ENCODE measurements at regions not wholly inside any gene's neighbourhood (a gene's known extent, or its start where the extent isn't known, plus 50 kb on each side); places are given as distances from the start of the nearest gene placed in this dataset.

DNA sequence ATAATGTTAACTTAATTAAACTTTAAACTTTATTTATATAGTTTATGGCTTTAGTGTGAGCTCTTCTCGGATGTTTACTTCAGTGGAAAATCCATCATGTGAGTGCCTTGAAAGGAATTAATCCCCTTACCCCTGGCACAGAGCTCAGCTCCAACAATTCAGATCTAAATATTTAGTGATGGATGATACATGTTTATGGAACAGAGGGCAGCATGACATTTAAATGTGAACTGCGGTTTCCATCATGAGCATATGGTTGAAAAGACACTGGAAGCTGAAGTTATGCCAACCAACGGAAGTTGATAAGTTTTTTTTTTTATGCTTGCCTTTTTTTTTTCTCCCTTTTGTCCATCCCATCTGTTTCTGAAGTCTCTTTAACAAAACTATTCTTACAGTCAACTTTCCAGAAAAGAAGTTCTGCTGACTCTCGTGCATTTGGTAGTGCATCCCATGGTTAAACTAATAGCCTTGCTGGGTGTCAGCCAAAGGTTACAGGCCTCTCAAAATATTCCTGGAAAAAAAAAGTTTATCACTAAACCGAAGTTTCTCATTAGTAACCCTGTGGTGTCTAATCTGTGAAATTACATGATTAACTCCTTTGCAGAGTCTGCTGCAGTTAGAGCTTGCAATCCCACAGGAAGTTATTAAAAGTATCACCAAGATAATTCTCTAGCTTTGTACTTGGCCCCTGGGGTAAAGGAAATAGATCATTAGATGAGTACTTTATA, 243.9 kb upstream of the TCF21 start:
- no peaks in the 10 kb centered on the region for H3K9me3 ChIP-seq (ENCODE audit: control insufficient read depth in 5 of 5, low read length in 5 of 5)
- H3K27me3 ChIP-seq (ENCODE audit: control insufficient read depth in 5 of 5, insufficient read depth in 4 of 5, low read length in 5 of 5), result no peaks in the 10 kb centered on the region
- H3K36me3 ChIP-seq (ENCODE audit: control insufficient read depth in 5 of 5, insufficient read depth in 5 of 5, low read length in 5 of 5), result no peaks in the 10 kb centered on the region
- no peak overlapping the region for H3K4me3 ChIP-seq (ENCODE audit: low read depth in 1 of 5, low read length in 5 of 5)
- H3K27ac ChIP-seq (ENCODE audit: low read depth, low read length), result no peak overlapping the region
- H3K9ac ChIP-seq (ENCODE audit: low read length in 5 of 5), result no peak overlapping the region
- peaks cover 0 to 4% (median 3%) of the 10 kb centered on the region in 5 donors for H3K4me1 ChIP-seq (ENCODE audit: control insufficient read depth in 5 of 5, insufficient read depth in 5 of 5, low read length in 5 of 5)

GRCh38 chr6:133645966-133646740, 242.8 kb upstream of the TCF21 start:
- Histone ChIP-seq H3K9me3 (ENCODE audit: control insufficient read depth in 5 of 5, low read length in 5 of 5) (no peaks in the 10 kb centered on the region), H3K27me3 (ENCODE audit: control insufficient read depth in 5 of 5, insufficient read depth in 4 of 5, low read length in 5 of 5) (no peaks in the 10 kb centered on the region), H3K4me3 (ENCODE audit: low read depth in 1 of 5, low read length in 5 of 5) (no peak overlapping the region), H3K36me3 (ENCODE audit: control insufficient read depth in 5 of 5, insufficient read depth in 5 of 5, low read length in 5 of 5) (no peaks in the 10 kb centered on the region), H3K27ac (ENCODE audit: low read depth, low read length) (no peak overlapping the region), H3K9ac (ENCODE audit: low read length in 5 of 5) (no peak overlapping the region), H3K4me1 (ENCODE audit: control insufficient read depth in 5 of 5, insufficient read depth in 5 of 5, low read length in 5 of 5) (peaks cover 0 to 4% (median 3%) of the 10 kb centered on the region in 5 donors)

DNA sequence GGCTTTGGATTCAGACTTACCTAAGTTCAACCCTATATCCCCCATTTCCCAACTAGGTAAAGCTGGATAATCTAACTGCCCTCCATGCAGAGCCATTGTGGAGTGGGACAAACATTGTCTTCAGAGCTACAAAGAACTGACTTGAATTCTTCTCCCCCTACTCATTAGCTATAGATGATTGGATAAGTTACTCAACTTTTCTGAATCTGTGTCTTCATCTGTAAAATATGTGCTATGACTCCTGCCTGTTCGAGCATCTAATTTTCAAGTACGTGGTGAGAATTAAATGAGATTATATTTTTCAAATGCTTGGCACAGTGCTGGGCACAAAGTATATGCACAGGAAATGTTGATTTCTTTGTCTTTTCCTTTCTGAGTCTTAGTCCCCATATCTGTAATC, 240.3 kb upstream of the TCF21 start:
- H3K27ac ChIP-seq (ENCODE audit: low read depth, low read length), result no peak overlapping the region
- no peak overlapping the region for H3K9ac ChIP-seq (ENCODE audit: low read length in 5 of 5)

DNA sequence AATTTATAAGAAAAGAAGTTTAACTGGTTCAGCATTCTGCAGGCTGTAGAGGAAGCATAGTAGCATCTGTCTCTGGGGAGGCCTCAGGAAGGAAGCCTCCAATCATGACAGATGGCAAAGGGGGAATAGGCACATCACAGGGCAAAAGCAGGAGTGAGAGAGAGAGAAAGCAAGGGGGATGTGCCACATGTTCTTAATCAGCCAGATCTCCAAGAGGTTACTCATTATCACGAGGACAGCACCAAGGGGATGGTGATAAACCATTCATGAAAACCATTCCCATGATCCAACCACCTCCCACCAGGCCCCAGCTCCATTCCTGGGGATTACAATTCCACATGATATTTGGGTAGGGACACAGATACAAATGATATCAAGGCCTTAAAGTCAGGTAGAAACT, 217.5 kb upstream of the TCF21 start:
- Histone ChIP-seq H3K9ac (ENCODE audit: low read length in 5 of 5) (no peak overlapping the region), H3K4me3 (ENCODE audit: low read depth in 1 of 5, low read length in 5 of 5) (no peak overlapping the region), H3K36me3 (ENCODE audit: control insufficient read depth in 5 of 5, insufficient read depth in 5 of 5, low read length in 5 of 5) (no peaks in the 10 kb centered on the region), H3K27me3 (ENCODE audit: control insufficient read depth in 5 of 5, insufficient read depth in 4 of 5, low read length in 5 of 5) (no peaks in the 10 kb centered on the region), H3K27ac (ENCODE audit: low read depth, low read length) (no peak overlapping the region), H3K4me1 (ENCODE audit: control insufficient read depth in 5 of 5, insufficient read depth in 5 of 5, low read length in 5 of 5) (no peaks in the 10 kb centered on the region), H3K9me3 (ENCODE audit: control insufficient read depth in 5 of 5, low read length in 5 of 5) (no peaks in the 10 kb centered on the region)

More for the DNA sequence above, 240.3 kb upstream of the TCF21 start:
- Histone ChIP-seq H3K9me3 (ENCODE audit: control insufficient read depth in 5 of 5, low read length in 5 of 5) (no peaks in the 10 kb centered on the region), H3K4me1 (ENCODE audit: control insufficient read depth in 5 of 5, insufficient read depth in 5 of 5, low read length in 5 of 5) (peaks cover 0 to 4% (median 3%) of the 10 kb centered on the region in 5 donors), H3K4me3 (ENCODE audit: low read depth in 1 of 5, low read length in 5 of 5) (no peak overlapping the region), H3K36me3 (ENCODE audit: control insufficient read depth in 5 of 5, insufficient read depth in 5 of 5, low read length in 5 of 5) (no peaks in the 10 kb centered on the region), H3K27me3 (ENCODE audit: control insufficient read depth in 5 of 5, insufficient read depth in 4 of 5, low read length in 5 of 5) (no peaks in the 10 kb centered on the region)

- no peaks in the 10 kb centered on the region for H3K9me3 ChIP-seq (ENCODE audit: control insufficient read depth in 5 of 5, low read length in 5 of 5)
- H3K4me1 ChIP-seq (ENCODE audit: control insufficient read depth in 5 of 5, insufficient read depth in 5 of 5, low read length in 5 of 5), result no peaks in the 10 kb centered on the region
- H3K4me3 ChIP-seq (ENCODE audit: low read depth in 1 of 5, low read length in 5 of 5), result no peak overlapping the region
- H3K9ac ChIP-seq (ENCODE audit: low read length in 5 of 5), result no peak overlapping the region
- no peaks in the 10 kb centered on the region for H3K27me3 ChIP-seq (ENCODE audit: control insufficient read depth in 5 of 5, insufficient read depth in 4 of 5, low read length in 5 of 5)
- no peak overlapping the region for H3K27ac ChIP-seq (ENCODE audit: low read depth, low read length)
- no peaks in the 10 kb centered on the region for H3K36me3 ChIP-seq (ENCODE audit: control insufficient read depth in 5 of 5, insufficient read depth in 5 of 5, low read length in 5 of 5)
Observed at GRCh38 chr6:133673056-133673455, 215.9 kb upstream of the TCF21 start.

GRCh38 chr6:133674661-133675060, 214.3 kb upstream of the TCF21 start:
- no peaks in the 10 kb centered on the region for H3K9me3 ChIP-seq (ENCODE audit: control insufficient read depth in 5 of 5, low read length in 5 of 5)
- no peak overlapping the region for H3K4me3 ChIP-seq (ENCODE audit: low read depth in 1 of 5, low read length in 5 of 5)
- no peaks in the 10 kb centered on the region for H3K27me3 ChIP-seq (ENCODE audit: control insufficient read depth in 5 of 5, insufficient read depth in 4 of 5, low read length in 5 of 5)
- H3K9ac ChIP-seq (ENCODE audit: low read length in 5 of 5), result no peak overlapping the region
- no peak overlapping the region for H3K27ac ChIP-seq (ENCODE audit: low read depth, low read length)
- no peaks in the 10 kb centered on the region for H3K4me1 ChIP-seq (ENCODE audit: control insufficient read depth in 5 of 5, insufficient read depth in 5 of 5, low read length in 5 of 5)
- no peaks in the 10 kb centered on the region for H3K36me3 ChIP-seq (ENCODE audit: control insufficient read depth in 5 of 5, insufficient read depth in 5 of 5, low read length in 5 of 5)

- Histone ChIP-seq H3K9ac (ENCODE audit: low read length in 5 of 5) (no peak overlapping the region), H3K27ac (ENCODE audit: low read depth, low read length) (no peak overlapping the region), H3K4me3 (ENCODE audit: low read depth in 1 of 5, low read length in 5 of 5) (no peak overlapping the region), H3K36me3 (ENCODE audit: control insufficient read depth in 5 of 5, insufficient read depth in 5 of 5, low read length in 5 of 5) (no peaks in the 10 kb centered on the region), H3K27me3 (ENCODE audit: control insufficient read depth in 5 of 5, insufficient read depth in 4 of 5, low read length in 5 of 5) (no peaks in the 10 kb centered on the region), H3K9me3 (ENCODE audit: control insufficient read depth in 5 of 5, low read length in 5 of 5) (no peaks in the 10 kb centered on the region), H3K4me1 (ENCODE audit: control insufficient read depth in 5 of 5, insufficient read depth in 5 of 5, low read length in 5 of 5) (peaks cover 0 to 7% (median 5%) of the 10 kb centered on the region in 5 donors)
Observed at GRCh38 chr6:133680994-133681393, 207.9 kb upstream of the TCF21 start.

- H3K9me3 ChIP-seq (ENCODE audit: control insufficient read depth in 5 of 5, low read length in 5 of 5), result no peaks in the 10 kb centered on the region
- H3K27ac ChIP-seq (ENCODE audit: low read depth, low read length), result no peak overlapping the region
- no peaks in the 10 kb centered on the region for H3K36me3 ChIP-seq (ENCODE audit: control insufficient read depth in 5 of 5, insufficient read depth in 5 of 5, low read length in 5 of 5)
- no peak overlapping the region for H3K9ac ChIP-seq (ENCODE audit: low read length in 5 of 5)
- no peaks in the 10 kb centered on the region for H3K27me3 ChIP-seq (ENCODE audit: control insufficient read depth in 5 of 5, insufficient read depth in 4 of 5, low read length in 5 of 5)
- peaks cover 0 to 7% (median 5%) of the 10 kb centered on the region in 5 donors for H3K4me1 ChIP-seq (ENCODE audit: control insufficient read depth in 5 of 5, insufficient read depth in 5 of 5, low read length in 5 of 5)
- no peak overlapping the region for H3K4me3 ChIP-seq (ENCODE audit: low read depth in 1 of 5, low read length in 5 of 5)
Observed at GRCh38 chr6:133681891-133682290, 207.0 kb upstream of the TCF21 start.

- Histone ChIP-seq H3K4me1 (ENCODE audit: control insufficient read depth in 5 of 5, insufficient read depth in 5 of 5, low read length in 5 of 5) (peaks cover 0 to 7% (median 5%) of the 10 kb centered on the region in 5 donors), H3K9ac (ENCODE audit: low read length in 5 of 5) (no peak overlapping the region), H3K4me3 (ENCODE audit: low read depth in 1 of 5, low read length in 5 of 5) (no peak overlapping the region), H3K27ac (ENCODE audit: low read depth, low read length) (no peak overlapping the region), H3K36me3 (ENCODE audit: control insufficient read depth in 5 of 5, insufficient read depth in 5 of 5, low read length in 5 of 5) (no peaks in the 10 kb centered on the region), H3K9me3 (ENCODE audit: control insufficient read depth in 5 of 5, low read length in 5 of 5) (no peaks in the 10 kb centered on the region), H3K27me3 (ENCODE audit: control insufficient read depth in 5 of 5, insufficient read depth in 4 of 5, low read length in 5 of 5) (no peaks in the 10 kb centered on the region)
Observed at GRCh38 chr6:133682506-133683307, 206.2 kb upstream of the TCF21 start.

- H3K4me1 ChIP-seq (ENCODE audit: control insufficient read depth in 5 of 5, insufficient read depth in 5 of 5, low read length in 5 of 5), result peaks cover 0 to 7% (median 5%) of the 10 kb centered on the region in 5 donors
- H3K9me3 ChIP-seq (ENCODE audit: control insufficient read depth in 5 of 5, low read length in 5 of 5), result no peaks in the 10 kb centered on the region
- H3K9ac ChIP-seq (ENCODE audit: low read length in 5 of 5), result no peak overlapping the region
- no peak overlapping the region for H3K27ac ChIP-seq (ENCODE audit: low read depth, low read length)
- no peak overlapping the region for H3K4me3 ChIP-seq (ENCODE audit: low read depth in 1 of 5, low read length in 5 of 5)
- H3K36me3 ChIP-seq (ENCODE audit: control insufficient read depth in 5 of 5, insufficient read depth in 5 of 5, low read length in 5 of 5), result no peaks in the 10 kb centered on the region
- H3K27me3 ChIP-seq (ENCODE audit: control insufficient read depth in 5 of 5, insufficient read depth in 4 of 5, low read length in 5 of 5), result no peaks in the 10 kb centered on the region
Observed at GRCh38 chr6:133683308-133683580, 205.7 kb upstream of the TCF21 start.
